RWPE2 (cell line): ENCODE measurements at regions not wholly inside any gene's neighbourhood (a gene's known extent, or its start where the extent isn't known, plus 50 kb on each side); places are given as distances from the start of the nearest gene placed in this dataset.

Experiments used
- ATAC-seq: fragments of 200-7000 bp; cut with Tn5 transposase; 3 replicates; pipeline ENCODE4 v1.9.1; 2021; ENCODE audit warnings: low read depth
- DNase-seq: peaks from one replicate; pipeline ENCODE4 v3.0.0-alpha.2; 2020; ENCODE audit warnings: low spot score
- H3K27ac ChIP-seq: fragments of 450-650 bp; 2 replicates; pipeline ENCODE4 v1.5.1; 2017; ENCODE audit warnings: mild to moderate bottlenecking; ENCODE audit not compliant: poor library complexity, severe bottlenecking
- H3K27me3 ChIP-seq: fragments of 250-450 bp; sonication (Bioruptor Pico); 2 replicates; pipeline ENCODE4 v1.5.1; 2021; ENCODE audit warnings: mild to moderate bottlenecking, moderate library complexity; ENCODE audit not compliant: insufficient read depth, poor library complexity, severe bottlenecking
- H3K36me3 ChIP-seq: fragments of 250-450 bp; sonication (Bioruptor Pico); 2 replicates; pipeline ENCODE4 v1.5.1; 2020; ENCODE audit warnings: low read depth, mild to moderate bottlenecking, moderate library complexity
- H3K4me1 ChIP-seq: fragments of 250-450 bp; sonication (Bioruptor Pico); 2 replicates; pipeline ENCODE4 v1.5.1; 2021; ENCODE audit warnings: mild to moderate bottlenecking, moderate library complexity; ENCODE audit not compliant: insufficient read depth, poor library complexity, severe bottlenecking
- H3K4me3 ChIP-seq: fragments of 250-450 bp; sonication (Bioruptor Pico); 2 replicates; pipeline ENCODE4 v1.5.1; 2021; ENCODE audit warnings: mild to moderate bottlenecking, moderate library complexity; ENCODE audit not compliant: severe bottlenecking
- H3K9me3 ChIP-seq: fragments of 250-450 bp; sonication (Bioruptor Pico); 2 replicates; pipeline ENCODE4 v1.5.1; 2021; ENCODE audit warnings: mild to moderate bottlenecking, moderate library complexity; ENCODE audit not compliant: severe bottlenecking
- CTCF ChIP-seq: fragments of 450-650 bp; IDR thresholded peaks from one replicate; pipeline ENCODE4 v1.5.1; 2017; ENCODE audit warnings: mild to moderate bottlenecking, moderate library complexity; ENCODE audit not compliant: poor library complexity, severe bottlenecking

GRCh38 chr1:5317391-5317790 lies 663.0 kb downstream of the AJAP1 start:
- no peaks in the 10 kb centered on the region for H3K4me1 ChIP-seq

GRCh38 chr1:5312862-5313261 lies 658.5 kb downstream of the AJAP1 start:
- ATAC-seq (no peak), DNase-seq (no peak)
- Histone ChIP-seq H3K4me1 (no peaks in the 10 kb centered on the region), H3K9me3 (no peaks in the 10 kb centered on the region), H3K4me3 (no peak overlapping the region), H3K27ac (no peak overlapping the region), H3K27me3 (no peaks in the 10 kb centered on the region), H3K36me3 (no peaks in the 10 kb centered on the region)
- TF ChIP-seq CTCF = no peak

More at GRCh38 chr1:5317391-5317790, 663.0 kb downstream of the AJAP1 start:
- Histone ChIP-seq H3K36me3 (no peaks in the 10 kb centered on the region), H3K27me3 (no peaks in the 10 kb centered on the region), H3K9me3 (no peaks in the 10 kb centered on the region), H3K4me3 (no peak overlapping the region), H3K27ac (no peak overlapping the region)
- DNase-seq (no peak), ATAC-seq (no peak)
- TF ChIP-seq CTCF = no peak

GRCh38 chr1:5312293-5312674 lies 657.9 kb downstream of the AJAP1 start:
- no peak for DNase-seq
- Histone ChIP-seq H3K36me3 (no peaks in the 10 kb centered on the region), H3K27me3 (no peaks in the 10 kb centered on the region), H3K27ac (no peak overlapping the region), H3K4me1 (no peaks in the 10 kb centered on the region), H3K9me3 (no peaks in the 10 kb centered on the region), H3K4me3 (no peak overlapping the region)
- ATAC-seq = no peak
- no peak for TF ChIP-seq CTCF

- ATAC-seq = no peak
- no peaks in the 10 kb centered on the region for H3K27me3 ChIP-seq
- no peak overlapping the region for H3K27ac ChIP-seq
- TF ChIP-seq CTCF = no peak
- no peak for DNase-seq
- H3K9me3 ChIP-seq = no peaks in the 10 kb centered on the region
- H3K36me3 ChIP-seq = no peaks in the 10 kb centered on the region
- no peaks in the 10 kb centered on the region for H3K4me1 ChIP-seq
- H3K4me3 ChIP-seq = no peak overlapping the region
Observed at GRCh38 chr1:5311634-5312292, 657.4 kb downstream of the AJAP1 start.

- no peaks in the 10 kb centered on the region for H3K4me1 ChIP-seq
- DNase-seq = no peak
- no peak overlapping the region for H3K27ac ChIP-seq
- no peaks in the 10 kb centered on the region for H3K27me3 ChIP-seq
- no peak overlapping the region for H3K4me3 ChIP-seq
- no peaks in the 10 kb centered on the region for H3K9me3 ChIP-seq
- ATAC-seq = no peak
- no peaks in the 10 kb centered on the region for H3K36me3 ChIP-seq
- no peak for TF ChIP-seq CTCF
Observed at GRCh38 chr1:5311147-5311546, 656.7 kb downstream of the AJAP1 start.
